ENCODE measurements at regions not wholly inside any gene's neighbourhood (a gene's known extent, or its start where the extent isn't known, plus 50 kb on each side); places are given as distances from the start of the nearest gene placed in this dataset.

- Histone ChIP-seq H3K4me2 (ENCODE audit: low read length) (no peak overlapping the region), H2AFZ (ENCODE audit: low read length) (no peak overlapping the region), H3K9me2 (ENCODE audit: low read depth, low read length) (no peaks in the 10 kb centered on the region), H3K79me2 (ENCODE audit: insufficient read depth, low read length) (no peaks in the 10 kb centered on the region), H3K9me3 (ENCODE audit: low read length) (no peaks in the 10 kb centered on the region), H3K36me3 (ENCODE audit: insufficient read depth, low read length) (no peaks in the 10 kb centered on the region), H3K9ac (ENCODE audit: low read length) (no peak overlapping the region), H3F3A (ENCODE audit: insufficient read depth, low read length) (no peaks in the 10 kb centered on the region), H4K20me1 (ENCODE audit: insufficient read depth, low read length) (no peaks in the 10 kb centered on the region), H3K27ac (ENCODE audit: low read depth, low read length, poor library complexity, severe bottlenecking) (no peak overlapping the region), H3K27me3 (ENCODE audit: insufficient read depth, low read length) (no peaks in the 10 kb centered on the region), H3K4me1 (ENCODE audit: insufficient read depth, low read length, severe bottlenecking) (no peaks in the 10 kb centered on the region), H3K4me3 (ENCODE audit: low read depth, low read length, poor library complexity, severe bottlenecking) (no peak overlapping the region)
- TF ChIP-seq CTCF (IDR thresholded peaks at IDR 0.05; ENCODE audit: low read length), result no peak
- no peak for TF ChIP-seq EZH2 (IDR thresholded peaks at IDR 0.05; ENCODE audit: borderline replicate concordance, low read length)
Observed at GRCh38 chr6:104521176-104521575, 338.5 kb downstream of the HACE1 start.

- H3K4me2 ChIP-seq (ENCODE audit: low read length), result no peak overlapping the region
- H3K27me3 ChIP-seq (ENCODE audit: insufficient read depth, low read length), result no peaks in the 10 kb centered on the region
Observed at GRCh38 chr6:104519566-104519965, 340.2 kb downstream of the HACE1 start.

GRCh38 chr6:104509355-104509754 is 350.4 kb downstream of the HACE1 start:
- Histone ChIP-seq H3K4me1 (ENCODE audit: insufficient read depth, low read length, severe bottlenecking) (no peaks in the 10 kb centered on the region), H3K79me2 (ENCODE audit: insufficient read depth, low read length) (no peaks in the 10 kb centered on the region), H3K27ac (ENCODE audit: low read depth, low read length, poor library complexity, severe bottlenecking) (no peak overlapping the region), H2AFZ (ENCODE audit: low read length) (no peak overlapping the region), H3K9ac (ENCODE audit: low read length) (no peak overlapping the region), H3F3A (ENCODE audit: insufficient read depth, low read length) (no peaks in the 10 kb centered on the region), H3K4me3 (ENCODE audit: low read depth, low read length, poor library complexity, severe bottlenecking) (no peak overlapping the region), H3K4me2 (ENCODE audit: low read length) (no peak overlapping the region), H3K9me3 (ENCODE audit: low read length) (no peaks in the 10 kb centered on the region), H3K27me3 (ENCODE audit: insufficient read depth, low read length) (no peaks in the 10 kb centered on the region), H3K36me3 (ENCODE audit: insufficient read depth, low read length) (no peaks in the 10 kb centered on the region), H3K9me2 (ENCODE audit: low read depth, low read length) (no peaks in the 10 kb centered on the region), H4K20me1 (ENCODE audit: insufficient read depth, low read length) (no peaks in the 10 kb centered on the region)
- TF ChIP-seq EZH2 (IDR thresholded peaks at IDR 0.05; ENCODE audit: borderline replicate concordance, low read length), result no peak
- TF ChIP-seq CTCF (IDR thresholded peaks at IDR 0.05; ENCODE audit: low read length), result no peak

More at GRCh38 chr6:104519566-104519965, 340.2 kb downstream of the HACE1 start:
- H3K27ac ChIP-seq (ENCODE audit: low read depth, low read length, poor library complexity, severe bottlenecking), result no peak overlapping the region
- H3K4me1 ChIP-seq (ENCODE audit: insufficient read depth, low read length, severe bottlenecking), result no peaks in the 10 kb centered on the region
- H3K4me3 ChIP-seq (ENCODE audit: low read depth, low read length, poor library complexity, severe bottlenecking), result no peak overlapping the region
- H3K9me3 ChIP-seq (ENCODE audit: low read length), result no peaks in the 10 kb centered on the region
- H4K20me1 ChIP-seq (ENCODE audit: insufficient read depth, low read length), result no peaks in the 10 kb centered on the region
- no peak overlapping the region for H2AFZ ChIP-seq (ENCODE audit: low read length)
- no peaks in the 10 kb centered on the region for H3F3A ChIP-seq (ENCODE audit: insufficient read depth, low read length)
- TF ChIP-seq EZH2 (IDR thresholded peaks at IDR 0.05; ENCODE audit: borderline replicate concordance, low read length) (no peak), CTCF (IDR thresholded peaks at IDR 0.05; ENCODE audit: low read length) (no peak)
- no peaks in the 10 kb centered on the region for H3K79me2 ChIP-seq (ENCODE audit: insufficient read depth, low read length)
- H3K9me2 ChIP-seq (ENCODE audit: low read depth, low read length), result no peaks in the 10 kb centered on the region
- H3K9ac ChIP-seq (ENCODE audit: low read length), result no peak overlapping the region
- no peaks in the 10 kb centered on the region for H3K36me3 ChIP-seq (ENCODE audit: insufficient read depth, low read length)

All from OCI-LY1 (cell line).